GM23338 (cell line): ENCODE measurements at regions not wholly inside any gene's neighbourhood (a gene's known extent, or its start where the extent isn't known, plus 50 kb on each side); places are given as distances from the start of the nearest gene placed in this dataset.

Experiments used
- ATAC-seq: fragments of 200-7000 bp; cut with Tn5 transposase; 3 replicates; pipeline ENCODE4 v1.9.1; 2020
- DNase-seq: peaks from one replicate; pipeline ENCODE4 v3.0.0-alpha.2; 2015; ENCODE audit warnings: low spot score
- H2AFZ ChIP-seq: fragments of 200-600 bp; sonication (generic); 2 replicates; pipeline ENCODE4 v1.8.0; 2016; ENCODE audit warnings: antibody characterized with exemption, mild to moderate bottlenecking, moderate library complexity
- H3F3A ChIP-seq: fragments of 200-600 bp; sonication (generic); replicated peaks from 2 replicates; pipeline ENCODE4 v1.8.0; 2017; ENCODE audit warnings: antibody characterized with exemption, mixed run types, low read depth
- H3K27ac ChIP-seq: fragments of 200-600 bp; sonication (generic); 2 replicates; pipeline ENCODE4 v1.6.1; 2016; ENCODE audit warnings: low read depth
- H3K27me3 ChIP-seq: fragments of 200-600 bp; sonication (generic); 2 replicates; pipeline ENCODE4 v1.8.0; 2016; ENCODE audit warnings: mild to moderate bottlenecking, mixed run types, moderate library complexity; ENCODE audit not compliant: insufficient read depth
- H3K36me3 ChIP-seq: fragments of 200-600 bp; sonication (generic); 2 replicates; pipeline ENCODE4 v1.8.0; 2016; ENCODE audit warnings: mild to moderate bottlenecking; ENCODE audit not compliant: insufficient read depth
- H3K4me1 ChIP-seq: fragments of 200-600 bp; sonication (generic); 2 replicates; pipeline ENCODE4 v1.8.0; 2016; ENCODE audit warnings: mild to moderate bottlenecking, moderate library complexity; ENCODE audit not compliant: insufficient read depth
- H3K4me2 ChIP-seq: fragments of 200-600 bp; sonication (generic); 2 replicates; pipeline ENCODE4 v1.7.1; 2017; ENCODE audit warnings: mixed run types
- H3K4me3 ChIP-seq: fragments of 200-600 bp; sonication (generic); 2 replicates; pipeline ENCODE4 v1.6.1; 2016; ENCODE audit warnings: mixed run types
- H3K79me2 ChIP-seq: fragments of 200-600 bp; sonication (generic); replicated peaks from 2 replicates; pipeline ENCODE4 v1.8.0; 2017; ENCODE audit warnings: mild to moderate bottlenecking; ENCODE audit not compliant: insufficient read depth
- H3K9me2 ChIP-seq: fragments of 200-600 bp; sonication (generic); 2 replicates; pipeline ENCODE4 v1.8.0; 2017; ENCODE audit not compliant: insufficient read depth
- H4K20me1 ChIP-seq: fragments of 200-600 bp; sonication (generic); replicated peaks from 2 replicates; pipeline ENCODE4 v1.8.0; 2017; ENCODE audit warnings: mild to moderate bottlenecking; ENCODE audit not compliant: insufficient read depth
- H3K27ac Mint-ChIP-seq: 2 replicates; pipeline ENCODE4 v1.8.0; 2020; ENCODE audit warnings: inconsistent platforms, mild to moderate bottlenecking, moderate library complexity, mixed read lengths
- H3K27me3 Mint-ChIP-seq: 3 replicates; pipeline ENCODE4 v1.8.0; 2022; ENCODE audit warnings: low read depth, mild to moderate bottlenecking, moderate library complexity, mixed read lengths, inconsistent platforms; ENCODE audit not compliant: insufficient read depth, poor library complexity
- H3K36me3 Mint-ChIP-seq: 3 replicates; pipeline ENCODE4 v1.8.0; 2021; ENCODE audit warnings: low read depth, mild to moderate bottlenecking, inconsistent platforms, moderate library complexity, mixed read lengths
- H3K4me1 Mint-ChIP-seq: 3 replicates; pipeline ENCODE4 v1.8.0; 2020; ENCODE audit warnings: mild to moderate bottlenecking, inconsistent platforms, mixed read lengths
- H3K4me3 Mint-ChIP-seq: 3 replicates; pipeline ENCODE4 v1.8.0; 2021; ENCODE audit warnings: moderate library complexity, mild to moderate bottlenecking, inconsistent platforms, mixed read lengths
- H3K9me3 Mint-ChIP-seq: 3 replicates; pipeline ENCODE4 v1.8.0; 2020; ENCODE audit warnings: moderate library complexity, mild to moderate bottlenecking, inconsistent platforms, mixed read lengths
- CREB1 ChIP-seq: fragments of 250-450 bp; sonication (Bioruptor Pico); IDR thresholded peaks from 2 replicates; pipeline ENCODE4 v1.5.0; 2020; ENCODE audit warnings: low read depth, mild to moderate bottlenecking, moderate library complexity
- EZH2phosphoT487 ChIP-seq: fragments of 200-600 bp; sonication (generic); IDR thresholded peaks from one replicate; pipeline ENCODE4 v1.8.1; 2018; ENCODE audit warnings: antibody characterized with exemption; ENCODE audit not compliant: unreplicated experiment
- JUNB ChIP-seq: IDR thresholded peaks from one replicate; pipeline ENCODE4 v1.6.1; 2016; ENCODE audit warnings: antibody characterized with exemption; ENCODE audit not compliant: unreplicated experiment
- NANOG ChIP-seq: IDR thresholded peaks from 2 replicates; pipeline ENCODE4 v1.6.1; 2016; ENCODE audit warnings: antibody characterized with exemption, borderline replicate concordance
- POLR2AphosphoS5 ChIP-seq: IDR thresholded peaks from 2 replicates; pipeline ENCODE4 v1.6.1; 2016; ENCODE audit warnings: antibody characterized with exemption, low read depth
- STAT1 ChIP-seq: IDR thresholded peaks from one replicate; pipeline ENCODE4 v1.6.1; 2016; ENCODE audit warnings: antibody characterized with exemption; ENCODE audit not compliant: unreplicated experiment
- ZNF114 ChIP-seq: fragments of 250-450 bp; sonication (Bioruptor Pico); IDR thresholded peaks from 2 replicates; pipeline ENCODE4 v1.5.0; 2020; ENCODE audit warnings: mild to moderate bottlenecking, moderate library complexity
- ZNF331 ChIP-seq: fragments of 250-450 bp; sonication (Bioruptor Pico); IDR thresholded peaks from 2 replicates; pipeline ENCODE4 v1.5.0; 2020; ENCODE audit warnings: low read depth, mild to moderate bottlenecking, moderate library complexity
- TF ChIP-seq, protein P1 (sequence below), 2 experiments: fragments of 200-600 bp in 1 of 2; sonication (generic) in 1 of 2; conservative IDR thresholded peaks; 2 replicates each; pipeline versions ENCODE4 v1.5.1 to v1.6.1; 2016 to 2017; ENCODE audit warnings: antibody characterized with exemption in 2 of 2, low read depth in 2 of 2, mild to moderate bottlenecking in 2 of 2, moderate library complexity in 1 of 2
- TF ChIP-seq, protein P2 (sequence below): IDR thresholded peaks from one replicate; pipeline ENCODE4 v1.6.1; 2018; ENCODE audit warnings: antibody characterized with exemption; ENCODE audit not compliant: unreplicated experiment

DNA sequence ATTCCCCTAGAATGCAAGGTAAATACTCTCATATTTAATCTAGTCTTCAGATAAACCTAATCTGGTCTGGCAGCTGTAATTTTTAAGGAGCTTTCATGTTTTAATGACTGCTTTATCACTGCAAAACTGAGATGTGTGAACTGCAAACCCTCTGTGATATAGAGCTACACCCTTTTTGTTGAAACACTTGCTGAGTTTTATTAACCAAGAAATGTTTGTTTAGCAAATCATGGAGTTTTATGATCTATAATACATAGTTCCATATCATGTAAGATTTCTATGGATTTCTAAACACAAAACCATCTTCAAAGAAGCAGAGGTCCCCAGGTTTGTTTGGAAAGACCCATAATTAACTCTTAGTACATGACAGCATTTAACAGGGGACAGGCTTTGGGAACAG is 126.4 kb downstream of the BTC start:
- H3K4me1 ChIP-seq = peaks cover 39% of the 10 kb centered on the region
- H3K9me2 ChIP-seq = no peaks in the 10 kb centered on the region
- H3K4me1 Mint-ChIP-seq = peaks cover 48% of the 10 kb centered on the region
- H3K4me3 ChIP-seq = no peak overlapping the region
- no peaks in the 10 kb centered on the region for H3K27me3 Mint-ChIP-seq
- ATAC-seq = no peak
- H4K20me1 ChIP-seq = no peaks in the 10 kb centered on the region
- no peak overlapping the region for H2AFZ ChIP-seq
- H3K4me3 Mint-ChIP-seq = no peak overlapping the region
- H3K27ac ChIP-seq = no peak overlapping the region
- no peaks in the 10 kb centered on the region for H3K9me3 Mint-ChIP-seq
- no peak for TF ChIP-seq NANOG
- no peak for TF ChIP-seq STAT1
- TF ChIP-seq ZNF331 (CRISPR knock-in tag) = no peak
- TF ChIP-seq, protein P1, sequence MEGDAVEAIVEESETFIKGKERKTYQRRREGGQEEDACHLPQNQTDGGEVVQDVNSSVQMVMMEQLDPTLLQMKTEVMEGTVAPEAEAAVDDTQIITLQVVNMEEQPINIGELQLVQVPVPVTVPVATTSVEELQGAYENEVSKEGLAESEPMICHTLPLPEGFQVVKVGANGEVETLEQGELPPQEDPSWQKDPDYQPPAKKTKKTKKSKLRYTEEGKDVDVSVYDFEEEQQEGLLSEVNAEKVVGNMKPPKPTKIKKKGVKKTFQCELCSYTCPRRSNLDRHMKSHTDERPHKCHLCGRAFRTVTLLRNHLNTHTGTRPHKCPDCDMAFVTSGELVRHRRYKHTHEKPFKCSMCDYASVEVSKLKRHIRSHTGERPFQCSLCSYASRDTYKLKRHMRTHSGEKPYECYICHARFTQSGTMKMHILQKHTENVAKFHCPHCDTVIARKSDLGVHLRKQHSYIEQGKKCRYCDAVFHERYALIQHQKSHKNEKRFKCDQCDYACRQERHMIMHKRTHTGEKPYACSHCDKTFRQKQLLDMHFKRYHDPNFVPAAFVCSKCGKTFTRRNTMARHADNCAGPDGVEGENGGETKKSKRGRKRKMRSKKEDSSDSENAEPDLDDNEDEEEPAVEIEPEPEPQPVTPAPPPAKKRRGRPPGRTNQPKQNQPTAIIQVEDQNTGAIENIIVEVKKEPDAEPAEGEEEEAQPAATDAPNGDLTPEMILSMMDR (conservative IDR thresholded peaks at IDR 0.05; ENCODE audit: low read depth in 2 of 2) = no peak
- no peak for TF ChIP-seq CREB1
- H3K4me2 ChIP-seq = 0 out of 2 replicates have a peak overlapping the region, but pooled peaks have one; percentile 22
- no peaks in the 10 kb centered on the region for H3F3A ChIP-seq
- H3K79me2 ChIP-seq = no peaks in the 10 kb centered on the region
- no peaks in the 10 kb centered on the region for H3K36me3 ChIP-seq
- no peaks in the 10 kb centered on the region for H3K27me3 ChIP-seq
- no peak for DNase-seq
- peak overlapping the region; percentile 32; the same call in 1 of the 2 replicates for H3K27ac Mint-ChIP-seq
- no peaks in the 10 kb centered on the region; the same call in 2 of the 3 replicates for H3K36me3 Mint-ChIP-seq

DNA sequence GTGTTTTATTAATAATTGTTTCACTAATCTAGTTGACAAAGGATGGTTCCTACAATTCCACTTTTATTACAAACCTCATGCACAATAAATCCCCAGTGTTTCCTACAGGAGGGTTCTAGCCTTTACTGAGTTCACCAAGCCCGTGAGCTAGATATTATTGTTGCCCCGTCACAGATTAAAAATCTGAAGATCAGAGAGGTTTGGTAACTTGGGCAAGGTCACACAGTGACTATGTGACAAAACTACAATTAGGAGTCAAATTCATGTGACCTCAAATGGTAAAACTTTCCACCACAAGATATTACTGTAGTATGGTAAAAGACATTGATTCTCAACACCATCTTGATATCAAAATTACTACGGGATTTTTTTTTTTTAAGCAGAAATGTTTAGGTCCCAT is 124.6 kb downstream of the BTC start:
- Histone ChIP-seq H3K4me3 (no peak overlapping the region), H3K36me3 (no peaks in the 10 kb centered on the region), H3F3A (no peaks in the 10 kb centered on the region), H2AFZ (no peak overlapping the region), H3K79me2 (no peaks in the 10 kb centered on the region), H3K27ac (no peak overlapping the region), H3K9me2 (no peaks in the 10 kb centered on the region), H3K27me3 (no peaks in the 10 kb centered on the region), H3K4me2 (no peak overlapping the region), H3K4me1 (peaks cover 25% of the 10 kb centered on the region), H4K20me1 (no peaks in the 10 kb centered on the region)
- no peak overlapping the region for H3K4me3 Mint-ChIP-seq
- H3K27me3 Mint-ChIP-seq = no peaks in the 10 kb centered on the region
- DNase-seq = no peak
- no peak overlapping the region for H3K27ac Mint-ChIP-seq
- no peaks in the 10 kb centered on the region; the same call in 2 of the 3 replicates for H3K36me3 Mint-ChIP-seq
- ATAC-seq = no peak
- no peaks in the 10 kb centered on the region for H3K9me3 Mint-ChIP-seq
- H3K4me1 Mint-ChIP-seq = peaks cover 33% of the 10 kb centered on the region
- no peak for TF ChIP-seq POLR2AphosphoS5
- no peak for TF ChIP-seq ZNF114 (CRISPR knock-in tag)
- TF ChIP-seq, protein P1 (conservative IDR thresholded peaks at IDR 0.05; ENCODE audit: low read depth in 2 of 2) = no peak
- TF ChIP-seq EZH2phosphoT487 = no peak
- no peak for TF ChIP-seq JUNB
- TF ChIP-seq CREB1 = no peak
- TF ChIP-seq, protein P2, sequence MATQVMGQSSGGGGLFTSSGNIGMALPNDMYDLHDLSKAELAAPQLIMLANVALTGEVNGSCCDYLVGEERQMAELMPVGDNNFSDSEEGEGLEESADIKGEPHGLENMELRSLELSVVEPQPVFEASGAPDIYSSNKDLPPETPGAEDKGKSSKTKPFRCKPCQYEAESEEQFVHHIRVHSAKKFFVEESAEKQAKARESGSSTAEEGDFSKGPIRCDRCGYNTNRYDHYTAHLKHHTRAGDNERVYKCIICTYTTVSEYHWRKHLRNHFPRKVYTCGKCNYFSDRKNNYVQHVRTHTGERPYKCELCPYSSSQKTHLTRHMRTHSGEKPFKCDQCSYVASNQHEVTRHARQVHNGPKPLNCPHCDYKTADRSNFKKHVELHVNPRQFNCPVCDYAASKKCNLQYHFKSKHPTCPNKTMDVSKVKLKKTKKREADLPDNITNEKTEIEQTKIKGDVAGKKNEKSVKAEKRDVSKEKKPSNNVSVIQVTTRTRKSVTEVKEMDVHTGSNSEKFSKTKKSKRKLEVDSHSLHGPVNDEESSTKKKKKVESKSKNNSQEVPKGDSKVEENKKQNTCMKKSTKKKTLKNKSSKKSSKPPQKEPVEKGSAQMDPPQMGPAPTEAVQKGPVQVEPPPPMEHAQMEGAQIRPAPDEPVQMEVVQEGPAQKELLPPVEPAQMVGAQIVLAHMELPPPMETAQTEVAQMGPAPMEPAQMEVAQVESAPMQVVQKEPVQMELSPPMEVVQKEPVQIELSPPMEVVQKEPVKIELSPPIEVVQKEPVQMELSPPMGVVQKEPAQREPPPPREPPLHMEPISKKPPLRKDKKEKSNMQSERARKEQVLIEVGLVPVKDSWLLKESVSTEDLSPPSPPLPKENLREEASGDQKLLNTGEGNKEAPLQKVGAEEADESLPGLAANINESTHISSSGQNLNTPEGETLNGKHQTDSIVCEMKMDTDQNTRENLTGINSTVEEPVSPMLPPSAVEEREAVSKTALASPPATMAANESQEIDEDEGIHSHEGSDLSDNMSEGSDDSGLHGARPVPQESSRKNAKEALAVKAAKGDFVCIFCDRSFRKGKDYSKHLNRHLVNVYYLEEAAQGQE = no peak
